HG03439 (cell line): ENCODE measurements at regions not wholly inside any gene's neighbourhood (a gene's known extent, or its start where the extent isn't known, plus 50 kb on each side); places are given as distances from the start of the nearest gene placed in this dataset.
"Not testable (repeated sequence)": the region's sequence is repeated elsewhere in the genome, so short reads cannot be mapped to it uniquely, and the experiment has no call there.

Experiments
- ATAC-seq: cut with Tn5 transposase; IDR thresholded peaks from one replicate; pipeline ENCODE4 v1.9.1; 2021; ENCODE audit warnings: mild to moderate bottlenecking, moderate library complexity; ENCODE audit not compliant: unreplicated experiment

GRCh38 chr12:90619943-90620342 is 335.0 kb downstream of the CCER1 start:
- ATAC-seq, result no peak

- ATAC-seq, result no peak
These were observed 336.4 kb downstream of the CCER1 start for GRCh38 chr12:90618586-90618985.

- no peak for ATAC-seq
These were observed 343.1 kb downstream of the CCER1 start for GRCh38 chr12:90611891-90612290.

- ATAC-seq, result no peak
These were observed 343.9 kb downstream of the CCER1 start for GRCh38 chr12:90611048-90611447.

- ATAC-seq, result no peak
These were observed 361.2 kb downstream of the CCER1 start for GRCh38 chr12:90593596-90594295.

GRCh38 chr12:90589956-90590355 is 365.0 kb downstream of the CCER1 start:
- ATAC-seq, result no peak

GRCh38 chr12:90585640-90586304 is 369.2 kb downstream of the CCER1 start:
- no peak for ATAC-seq

GRCh38 chr12:90576707-90577106 is 378.3 kb downstream of the CCER1 start:
- ATAC-seq, result no peak

- ATAC-seq, result no peak
These were observed 379.0 kb downstream of the CCER1 start for GRCh38 chr12:90575995-90576394.

- ATAC-seq, result no peak
These were observed 380.3 kb downstream of the CCER1 start for GRCh38 chr12:90574676-90575075.

- no peak for ATAC-seq
These were observed 382.2 kb downstream of the CCER1 start for GRCh38 chr12:90572778-90573177.

- no peak for ATAC-seq
These were observed 385.3 kb downstream of the CCER1 start for GRCh38 chr12:90569685-90570084.

GRCh38 chr12:90562671-90563070 is 392.3 kb downstream of the CCER1 start:
- ATAC-seq, result no peak

- ATAC-seq, result no peak
These were observed 406.4 kb downstream of the CCER1 start for GRCh38 chr12:90548595-90548994.

- no peak for ATAC-seq
These were observed 408.5 kb downstream of the CCER1 start for GRCh38 chr12:90546511-90546910.

GRCh38 chr12:90543841-90544240 is 411.1 kb downstream of the CCER1 start:
- no peak for ATAC-seq

GRCh38 chr12:90543374-90543773 is 411.6 kb downstream of the CCER1 start:
- ATAC-seq, result no peak

GRCh38 chr12:90542852-90543251 is 412.1 kb downstream of the CCER1 start:
- not testable (repeated sequence) for ATAC-seq

- ATAC-seq, result not testable (repeated sequence)
These were observed 421.1 kb downstream of the CCER1 start for GRCh38 chr12:90533828-90534227.

- no peak for ATAC-seq
These were observed 434.8 kb downstream of the CCER1 start for GRCh38 chr12:90520002-90520734.

- ATAC-seq, result no peak
These were observed 435.7 kb downstream of the CCER1 start for GRCh38 chr12:90519285-90519684.
